GM18519 (cell line): ENCODE measurements at regions not wholly inside any gene's neighbourhood (a gene's known extent, or its start where the extent isn't known, plus 50 kb on each side); places are given as distances from the start of the nearest gene placed in this dataset.

Source experiments
- ATAC-seq: cut with Tn5 transposase; IDR thresholded peaks from one replicate; pipeline ENCODE4 v1.9.1; 2021; ENCODE audit warnings: mild to moderate bottlenecking, moderate library complexity; ENCODE audit not compliant: unreplicated experiment, low FRiP score

- ATAC-seq: no peak
Measured at GRCh38 chr3:127461286-127461910, 129.1 kb downstream of the TPRA1 start.

GRCh38 chr3:127459891-127460290 lies 130.6 kb downstream of the TPRA1 start:
- no peak for ATAC-seq

GRCh38 chr3:127458696-127459604 lies 131.6 kb downstream of the TPRA1 start:
- ATAC-seq: no peak

- no peak for ATAC-seq
Measured at GRCh38 chr3:127457546-127458145, 132.9 kb downstream of the TPRA1 start.

- ATAC-seq: no peak
Measured at GRCh38 chr3:127457094-127457475, 133.4 kb downstream of the TPRA1 start.

GRCh38 chr3:127456471-127457093 lies 134.0 kb downstream of the TPRA1 start:
- ATAC-seq: no peak

GRCh38 chr3:127455541-127456450 lies 134.7 kb downstream of the TPRA1 start:
- peak; percentile 77 for ATAC-seq

GRCh38 chr3:127454968-127455367 lies 135.6 kb downstream of the TPRA1 start:
- ATAC-seq: no peak

- ATAC-seq: no peak
Measured at GRCh38 chr3:127454051-127454450, 136.5 kb downstream of the TPRA1 start.

- ATAC-seq: no peak
Measured at GRCh38 chr3:127452321-127452821, 138.2 kb downstream of the TPRA1 start.

GRCh38 chr3:127451321-127451720 lies 139.2 kb downstream of the TPRA1 start:
- no peak for ATAC-seq

GRCh38 chr3:127450331-127450730 lies 140.2 kb downstream of the TPRA1 start:
- ATAC-seq: no peak

GRCh38 chr3:127449486-127450212 lies 140.9 kb downstream of the TPRA1 start:
- no peak for ATAC-seq

- no peak for ATAC-seq
Measured at GRCh38 chr3:127448671-127449070, 141.9 kb downstream of the TPRA1 start.

- ATAC-seq: no peak
Measured at GRCh38 chr3:127448161-127448561, 142.4 kb downstream of the TPRA1 start.

GRCh38 chr3:127446756-127447155 lies 143.8 kb downstream of the TPRA1 start:
- ATAC-seq: no peak

- no peak for ATAC-seq
Measured at GRCh38 chr3:127445581-127446343, 144.8 kb downstream of the TPRA1 start.

GRCh38 chr3:127444761-127445160 lies 145.8 kb downstream of the TPRA1 start:
- ATAC-seq: no peak
